AG08396 (cell line): ENCODE measurements at regions not wholly inside any gene's neighbourhood (a gene's known extent, or its start where the extent isn't known, plus 50 kb on each side); places are given as distances from the start of the nearest gene placed in this dataset.

Experiments used
- DNase-seq: peaks from one replicate; pipeline ENCODE4 v3.0.0; 2012; ENCODE audit warnings: low spot score, mixed read lengths

GRCh38 chr9:23914431-23915003 lies 88.5 kb upstream of the ELAVL2 start:
- DNase-seq: no peak

- no peak for DNase-seq
Measured at GRCh38 chr9:23907343-23907742, 81.3 kb upstream of the ELAVL2 start.

GRCh38 chr9:23887781-23888180 lies 61.7 kb upstream of the ELAVL2 start:
- no peak for DNase-seq
